Suprapubic skin (tissue), 3 donors: ENCODE measurements at regions not wholly inside any gene's neighbourhood (a gene's known extent, or its start where the extent isn't known, plus 50 kb on each side); places are given as distances from the start of the nearest gene placed in this dataset.

Experiments used
- CTCF ChIP-seq, 2 donors: fragments of 200-600 bp in 1 of 2; fragments of 450-650 bp in 1 of 2; sonication (generic) in 1 of 2; IDR thresholded peaks; one replicate each; pipeline ENCODE4 v1.5.1; 2016 to 2019; ENCODE audit warnings: antibody characterized with exemption in 2 of 2, mild to moderate bottlenecking in 1 of 2, moderate library complexity in 1 of 2
- POLR2A ChIP-seq, 2 donors: fragments of 450-650 bp; IDR thresholded peaks; one replicate each; pipeline ENCODE4 v1.6.1; 2017; ENCODE audit warnings: antibody characterized with exemption in 2 of 2, mild to moderate bottlenecking in 2 of 2, moderate library complexity in 2 of 2

GRCh38 chr10:118148247-118148646 is 101.5 kb upstream of the RAB11FIP2 start:
- no peak for TF ChIP-seq POLR2A (IDR thresholded peaks at IDR 0.05)
- no peak for TF ChIP-seq CTCF (IDR thresholded peaks at IDR 0.05)
